ENCODE measurements at regions not wholly inside any gene's neighbourhood (a gene's known extent, or its start where the extent isn't known, plus 50 kb on each side); places are given as distances from the start of the nearest gene placed in this dataset.

- FAIRE-seq (no peak), DNase-seq (ENCODE audit: insufficient read length, low spot score) (no peak)
Observed at GRCh38 chr12:30473274-30473673, 222.4 kb downstream of the IPO8 start.

GRCh38 chr12:30466093-30466585 lies 229.5 kb downstream of the IPO8 start:
- FAIRE-seq (no peak), DNase-seq (ENCODE audit: insufficient read length, low spot score) (no peak)
- no peak for TF ChIP-seq CTCF (IDR thresholded peaks at IDR 0.05; ENCODE audit: insufficient read depth, missing control alignments)

More at GRCh38 chr12:30473274-30473673, 222.4 kb downstream of the IPO8 start:
- TF ChIP-seq CTCF (IDR thresholded peaks at IDR 0.05; ENCODE audit: insufficient read depth, missing control alignments): no peak

- TF ChIP-seq CTCF (IDR thresholded peaks at IDR 0.05; ENCODE audit: insufficient read depth, missing control alignments): no peak
- FAIRE-seq (no peak), DNase-seq (ENCODE audit: insufficient read length, low spot score) (no peak)
Observed at GRCh38 chr12:30463636-30464035, 232.0 kb downstream of the IPO8 start.

GRCh38 chr12:30462249-30462648 lies 233.4 kb downstream of the IPO8 start:
- no peak for FAIRE-seq
- DNase-seq (ENCODE audit: insufficient read length, low spot score): no peak
- no peak for TF ChIP-seq CTCF (IDR thresholded peaks at IDR 0.05; ENCODE audit: insufficient read depth, missing control alignments)

GRCh38 chr12:30461026-30461615 lies 234.5 kb downstream of the IPO8 start:
- no peak for FAIRE-seq
- TF ChIP-seq CTCF (IDR thresholded peaks at IDR 0.05; ENCODE audit: insufficient read depth, missing control alignments): no peak
- DNase-seq (ENCODE audit: insufficient read length, low spot score): no peak

- no peak for FAIRE-seq
- no peak for DNase-seq (ENCODE audit: insufficient read length, low spot score)
- TF ChIP-seq CTCF (IDR thresholded peaks at IDR 0.05; ENCODE audit: insufficient read depth, missing control alignments): no peak
Observed at GRCh38 chr12:30458453-30458852, 237.2 kb downstream of the IPO8 start.

- DNase-seq (ENCODE audit: insufficient read length, low spot score): no peak
- FAIRE-seq: no peak
- TF ChIP-seq CTCF (IDR thresholded peaks at IDR 0.05; ENCODE audit: insufficient read depth, missing control alignments): peak; percentile 29
Observed at GRCh38 chr12:30457621-30458289, 237.9 kb downstream of the IPO8 start.
